M059J (cell line): ENCODE measurements at regions not wholly inside any gene's neighbourhood (a gene's known extent, or its start where the extent isn't known, plus 50 kb on each side); places are given as distances from the start of the nearest gene placed in this dataset.

Experiments used
- DNase-seq: peaks from one replicate; pipeline ENCODE4 v3.0.0-alpha.2; 2012; ENCODE audit warnings: low read depth

DNA sequence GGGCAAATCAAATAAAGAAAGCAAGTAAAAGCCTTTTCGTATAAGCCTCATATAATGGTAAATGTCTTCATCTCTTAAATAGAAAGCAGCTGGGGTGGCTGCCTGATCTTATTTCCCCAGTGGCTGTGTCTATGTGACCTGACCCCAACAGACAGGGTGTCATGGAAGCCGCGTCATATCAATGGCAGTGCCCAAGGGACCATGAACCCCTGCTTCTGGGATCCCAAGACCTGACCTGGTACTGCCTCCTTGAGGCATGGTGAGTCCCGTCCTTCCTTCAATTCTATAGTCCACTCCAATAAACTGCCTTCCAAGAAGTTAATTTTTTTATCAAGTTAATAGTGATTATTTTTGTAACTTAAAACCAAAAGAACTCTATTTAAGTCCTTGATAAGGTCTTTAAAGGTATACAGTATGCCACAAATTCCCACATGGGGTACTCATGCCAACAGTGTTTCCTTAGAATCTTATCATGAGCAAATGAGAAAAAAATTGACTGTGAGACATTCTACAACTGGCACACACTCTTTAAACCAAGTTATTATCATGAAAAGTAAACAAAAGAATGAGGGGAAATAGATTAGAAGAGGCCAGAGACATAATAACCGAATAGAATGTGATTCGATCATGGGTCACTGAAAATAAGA lies 104.6 kb downstream of the ADSS2 start:
- DNase-seq = peak; percentile 35

DNA sequence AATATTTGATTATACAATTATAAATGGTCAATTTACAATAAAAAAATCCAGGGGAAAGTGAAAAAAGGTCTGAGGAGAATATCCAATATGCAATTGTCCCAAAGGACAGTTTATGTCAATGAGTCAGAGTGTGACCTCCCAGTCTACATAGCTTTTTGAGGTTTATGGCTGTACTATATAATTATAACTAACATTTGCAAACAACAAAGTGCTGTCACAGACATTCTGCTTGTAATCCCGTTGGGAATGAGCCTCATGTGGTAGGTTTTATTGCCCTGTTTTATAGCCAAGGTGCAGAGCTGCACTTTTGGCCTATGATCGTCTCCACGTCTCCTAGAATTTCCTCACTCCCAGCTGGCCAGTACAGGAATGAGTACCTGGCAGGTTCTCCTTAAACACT lies 103.8 kb downstream of the ADSS2 start:
- DNase-seq = peak; percentile 85

DNA sequence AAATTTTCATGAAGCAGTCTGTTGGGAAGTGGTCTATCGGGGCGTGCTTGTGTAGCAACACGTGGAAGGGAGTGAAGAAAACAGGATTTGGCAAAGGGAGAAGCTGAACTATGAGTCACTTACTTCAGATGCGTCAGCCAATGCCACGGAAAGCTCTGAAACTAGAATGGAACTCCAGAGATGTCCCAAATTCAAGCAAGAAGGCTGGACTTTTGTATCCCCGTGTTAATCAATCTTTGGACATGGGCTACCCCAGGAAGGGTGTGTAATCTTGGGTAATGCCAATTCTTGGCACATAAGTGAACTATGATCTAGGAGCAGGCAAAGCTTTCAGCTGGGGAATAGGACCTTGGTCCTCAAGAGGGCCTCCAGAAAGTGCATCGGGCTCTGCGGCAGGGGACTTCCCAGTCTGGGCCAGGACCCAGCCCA lies 102.6 kb downstream of the ADSS2 start:
- DNase-seq = peak; percentile 83

DNA sequence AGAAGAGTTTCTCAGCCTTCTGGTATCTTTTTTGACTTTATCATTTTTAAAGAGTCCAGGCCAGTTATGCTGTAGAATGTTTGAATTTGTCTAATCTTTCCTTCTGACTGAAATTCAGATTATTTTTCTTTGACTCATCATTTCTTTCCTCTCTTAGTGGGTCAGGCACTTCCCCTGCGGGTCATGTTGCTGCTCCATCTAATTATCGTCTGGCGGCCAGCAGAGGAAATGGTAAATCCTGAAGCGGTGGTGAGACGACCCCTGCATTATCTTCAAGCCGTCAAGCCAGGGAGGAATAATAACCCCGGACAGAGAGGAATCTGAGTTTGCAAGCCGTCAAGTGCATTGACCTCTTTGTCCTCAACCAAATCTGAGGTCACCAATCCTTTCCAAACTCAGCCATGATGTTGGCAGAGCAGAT lies 102.1 kb downstream of the ADSS2 start:
- peak; percentile 30 for DNase-seq

DNA sequence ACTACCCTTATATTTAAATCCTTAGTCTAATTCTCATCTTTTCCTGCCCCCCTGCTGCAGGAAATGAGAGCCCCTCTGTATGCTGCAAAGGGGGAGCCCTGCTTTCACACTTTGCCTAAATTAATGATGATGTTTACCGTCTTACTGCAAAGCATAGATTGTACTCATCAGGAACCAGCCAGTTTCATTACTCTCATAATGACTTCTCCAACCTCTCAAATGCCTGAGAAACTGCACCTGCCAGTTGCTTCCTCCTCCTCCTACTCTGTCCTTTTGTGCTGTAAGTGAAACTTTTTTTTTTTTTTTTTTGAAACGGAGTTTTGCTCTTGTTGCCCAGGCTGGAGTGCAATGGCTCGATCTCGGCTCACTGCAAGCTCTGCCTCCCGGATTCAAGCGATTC lies 101.7 kb downstream of the ADSS2 start:
- no peak for DNase-seq

DNA sequence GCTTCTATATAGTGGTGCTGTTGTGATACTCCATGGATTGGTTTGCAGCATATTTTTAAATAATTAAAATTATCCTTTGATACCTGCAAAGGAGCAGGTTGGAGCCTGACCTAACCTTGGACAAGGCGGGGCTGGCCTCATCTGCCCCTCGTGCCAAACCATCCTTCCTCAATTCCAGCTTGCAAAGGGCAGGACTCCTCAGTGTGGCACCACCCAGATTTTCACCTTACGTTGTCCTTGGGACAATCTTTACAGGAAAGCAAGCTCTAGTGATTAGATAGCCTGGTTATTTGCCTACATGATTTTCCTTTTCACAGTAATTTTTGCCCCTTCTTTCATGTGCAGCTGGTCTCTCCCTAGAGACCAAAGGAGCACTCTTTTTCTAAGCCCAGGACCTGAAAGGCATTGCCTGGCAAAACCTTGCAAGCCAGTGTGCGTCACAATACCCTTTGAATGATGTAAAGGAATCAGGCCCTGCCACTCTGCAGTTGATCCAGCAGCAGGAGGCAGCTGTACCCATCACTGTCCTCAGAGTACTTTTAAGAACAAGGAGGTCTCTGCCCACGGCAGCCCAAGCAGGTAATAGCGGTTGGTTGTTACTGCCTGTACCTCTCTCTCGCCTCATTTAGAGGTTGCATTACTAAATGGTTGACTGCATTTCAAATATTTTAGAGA lies 99.4 kb downstream of the ADSS2 start:
- no peak for DNase-seq

DNA sequence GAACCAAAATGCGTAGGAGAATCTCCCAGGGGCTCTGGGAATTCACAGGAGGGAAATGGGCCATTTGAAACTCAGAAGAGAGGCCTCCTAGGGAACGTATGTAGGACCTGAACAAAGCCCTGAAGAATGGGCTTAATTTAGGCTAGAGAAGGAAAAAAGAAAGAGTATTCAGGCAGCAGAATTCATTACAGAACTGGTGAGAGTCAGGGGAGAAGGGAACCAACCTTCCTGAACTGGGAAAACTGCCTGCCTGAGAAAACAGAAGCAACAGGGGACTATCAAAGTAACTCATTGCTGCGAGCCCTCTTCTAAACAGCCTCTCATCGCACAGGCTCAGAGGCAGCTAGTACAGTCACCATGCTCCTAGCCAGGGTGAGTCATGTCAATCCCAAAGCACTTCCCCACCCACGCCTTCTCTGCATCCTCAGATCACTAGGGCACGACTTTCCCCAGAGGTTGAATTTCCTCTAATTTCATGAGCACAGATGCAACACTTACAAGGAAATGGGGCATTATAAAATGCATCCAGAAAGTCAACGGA lies 98.1 kb downstream of the ADSS2 start:
- DNase-seq = peak; percentile 94

DNA sequence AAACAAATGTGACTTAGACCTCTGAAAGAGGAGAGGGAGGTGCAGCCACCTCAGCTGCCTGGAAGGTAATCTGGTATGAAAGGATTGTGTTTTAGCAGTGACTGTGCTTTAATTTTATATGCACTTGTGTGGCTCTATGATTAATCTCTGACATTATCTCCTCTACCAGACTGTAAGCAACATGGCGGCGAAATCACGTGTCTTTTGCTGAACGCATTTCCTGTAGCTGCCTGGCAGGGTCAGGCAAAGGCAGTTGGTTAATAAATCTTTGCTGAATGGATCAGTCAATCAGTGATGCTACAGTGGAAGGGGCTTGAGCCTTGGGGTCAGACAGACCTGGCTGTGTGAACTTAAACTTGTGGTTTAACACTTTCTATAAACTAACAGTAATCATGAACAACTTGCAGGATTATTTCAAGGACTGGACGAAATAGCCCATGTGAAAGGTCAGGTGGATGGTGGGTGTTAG lies 96.9 kb downstream of the ADSS2 start:
- DNase-seq = peak; percentile 12

DNA sequence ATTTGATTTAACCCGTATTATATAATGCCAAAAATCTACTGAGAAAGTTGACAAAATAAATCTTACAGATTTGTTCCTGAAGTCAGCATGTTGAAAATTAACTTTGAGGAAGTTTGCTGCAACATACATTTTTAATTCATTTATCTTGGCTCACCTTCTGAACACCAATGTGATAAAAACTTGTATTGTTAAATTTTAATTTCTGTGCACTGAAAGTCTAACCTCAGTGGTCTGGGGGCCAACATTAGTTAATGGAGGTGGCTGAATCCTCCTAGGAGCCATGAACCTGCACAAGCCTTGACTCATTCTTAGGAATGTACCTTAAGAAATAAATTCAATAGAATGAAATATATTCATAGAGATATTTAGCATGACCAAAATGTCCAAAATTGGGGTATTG lies 95.3 kb downstream of the ADSS2 start:
- no peak for DNase-seq
